SH-SY5Y (cell line): ENCODE measurements at regions not wholly inside any gene's neighbourhood (a gene's known extent, or its start where the extent isn't known, plus 50 kb on each side); places are given as distances from the start of the nearest gene placed in this dataset.

Experiments
- GATA2 ChIP-seq: IDR thresholded peaks from 2 replicates; pipeline ENCODE4 v1.6.1; 2011; ENCODE audit warnings: mild to moderate bottlenecking, low read depth, low read length
- GATA3 ChIP-seq: IDR thresholded peaks from 2 replicates; pipeline ENCODE4 v1.6.1; 2011; ENCODE audit warnings: low read depth, mild to moderate bottlenecking, low read length, moderate library complexity

DNA sequence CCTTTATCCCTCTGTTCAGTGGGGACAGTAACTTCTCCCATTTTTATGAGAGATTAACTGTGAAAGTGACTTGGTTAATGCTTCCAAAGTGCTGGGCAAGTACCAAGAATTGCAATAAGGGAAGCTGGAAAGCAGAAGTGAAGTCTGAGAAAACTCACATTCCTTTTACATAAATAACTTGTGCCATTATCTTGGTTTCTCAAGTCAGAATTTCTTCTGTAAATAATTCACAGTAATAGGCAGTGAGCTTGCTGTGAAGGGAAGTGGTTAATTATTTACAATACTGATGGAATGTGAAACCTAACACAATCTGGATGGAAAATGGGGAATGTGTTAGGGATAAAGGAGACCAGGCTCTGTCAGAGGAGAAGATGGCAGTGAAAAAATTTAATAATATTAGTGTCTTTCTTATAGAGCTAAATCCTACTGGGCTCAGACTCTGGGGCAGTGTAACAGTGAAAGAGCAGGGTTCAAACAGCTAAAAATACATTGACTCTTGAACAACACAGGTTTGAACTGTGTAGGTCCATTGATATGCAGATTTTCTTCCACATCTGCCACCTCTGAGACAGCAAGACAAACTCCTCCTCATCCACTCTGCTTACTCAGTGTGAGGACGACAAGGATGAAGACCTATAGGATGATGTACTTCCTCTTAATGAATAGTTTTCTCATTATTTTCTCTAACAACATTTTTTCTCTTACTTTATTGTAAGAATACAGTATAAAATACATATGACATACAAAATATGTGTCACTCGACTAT is 251.5 kb upstream of the ISX start:
- TF ChIP-seq GATA3: no peak
- TF ChIP-seq GATA2: no peak
